ENCODE measurements at regions not wholly inside any gene's neighbourhood (a gene's known extent, or its start where the extent isn't known, plus 50 kb on each side); places are given as distances from the start of the nearest gene placed in this dataset.

DNA sequence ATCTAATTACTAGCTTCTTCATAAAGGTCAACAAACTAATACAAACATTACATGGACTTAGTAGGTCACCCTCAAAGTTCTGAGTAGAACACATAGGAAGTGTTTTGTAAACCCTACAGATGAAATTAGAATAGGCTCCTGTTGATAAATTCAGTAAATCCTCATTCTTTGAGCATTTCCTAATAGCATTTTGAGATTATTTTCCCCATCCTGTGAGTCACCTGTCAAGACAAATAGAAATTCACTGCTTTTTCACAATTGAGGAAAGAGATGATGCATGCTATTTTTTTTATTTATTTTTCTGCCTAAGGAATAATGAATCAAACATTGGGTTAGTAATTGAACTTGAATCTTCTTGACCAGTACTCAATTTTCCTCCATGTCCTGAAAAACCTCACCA lies 666.7 kb upstream of the GOT2 start:
- Histone ChIP-seq H3K9me3 (no peaks in the 10 kb centered on the region), H3K4me3 (no peak overlapping the region), H3K27me3 (no peaks in the 10 kb centered on the region), H3K4me1 (no peaks in the 10 kb centered on the region), H3K27ac (no peak overlapping the region), H3K36me3 (no peaks in the 10 kb centered on the region)
- DNase-seq: no peak
- intact Hi-C loops (cut with DNase I; ENCODE audit: low total_unique reads): no loop called here
- TF ChIP-seq POLR2AphosphoS5 (IDR thresholded peaks at IDR 0.05) (no peak), EP300 (IDR thresholded peaks at IDR 0.05) (no peak), POLR2A (IDR thresholded peaks at IDR 0.05) (no peak)
- TF ChIP-seq, protein P1, sequence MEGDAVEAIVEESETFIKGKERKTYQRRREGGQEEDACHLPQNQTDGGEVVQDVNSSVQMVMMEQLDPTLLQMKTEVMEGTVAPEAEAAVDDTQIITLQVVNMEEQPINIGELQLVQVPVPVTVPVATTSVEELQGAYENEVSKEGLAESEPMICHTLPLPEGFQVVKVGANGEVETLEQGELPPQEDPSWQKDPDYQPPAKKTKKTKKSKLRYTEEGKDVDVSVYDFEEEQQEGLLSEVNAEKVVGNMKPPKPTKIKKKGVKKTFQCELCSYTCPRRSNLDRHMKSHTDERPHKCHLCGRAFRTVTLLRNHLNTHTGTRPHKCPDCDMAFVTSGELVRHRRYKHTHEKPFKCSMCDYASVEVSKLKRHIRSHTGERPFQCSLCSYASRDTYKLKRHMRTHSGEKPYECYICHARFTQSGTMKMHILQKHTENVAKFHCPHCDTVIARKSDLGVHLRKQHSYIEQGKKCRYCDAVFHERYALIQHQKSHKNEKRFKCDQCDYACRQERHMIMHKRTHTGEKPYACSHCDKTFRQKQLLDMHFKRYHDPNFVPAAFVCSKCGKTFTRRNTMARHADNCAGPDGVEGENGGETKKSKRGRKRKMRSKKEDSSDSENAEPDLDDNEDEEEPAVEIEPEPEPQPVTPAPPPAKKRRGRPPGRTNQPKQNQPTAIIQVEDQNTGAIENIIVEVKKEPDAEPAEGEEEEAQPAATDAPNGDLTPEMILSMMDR (IDR thresholded peaks at IDR 0.05): no peak

DNA sequence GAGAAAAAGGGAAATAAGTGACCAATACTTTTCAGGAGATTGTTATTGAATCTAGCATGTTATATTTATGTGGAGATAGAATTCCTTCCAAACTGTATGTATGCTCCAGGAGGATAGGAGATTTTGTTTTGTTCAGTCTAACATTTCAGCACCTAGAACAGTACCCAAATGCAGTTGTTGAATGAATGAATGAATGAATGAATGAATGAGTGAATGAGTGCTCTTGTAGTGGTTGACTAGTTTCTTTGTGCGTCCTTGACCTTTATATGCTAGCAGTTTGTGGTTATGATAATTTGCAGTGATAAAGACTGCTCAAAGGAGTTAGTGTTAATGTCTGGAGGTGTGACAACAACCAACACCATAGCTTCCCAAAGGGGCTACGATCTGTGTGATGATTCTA lies 663.5 kb upstream of the GOT2 start:
- 59 to 78% (median 76%) methylated on average over 2 of the region's 2 CpGs for WGBS, 5 donors
- TF ChIP-seq POLR2A (IDR thresholded peaks at IDR 0.05) (no peak), POLR2AphosphoS5 (IDR thresholded peaks at IDR 0.05) (no peak), EP300 (IDR thresholded peaks at IDR 0.05) (no peak)
- TF ChIP-seq, protein P1 (IDR thresholded peaks at IDR 0.05): no peak
- H3K4me1 ChIP-seq: no peaks in the 10 kb centered on the region
- no peaks in the 10 kb centered on the region for H3K36me3 ChIP-seq
- no peak for DNase-seq
- no peak overlapping the region for H3K4me3 ChIP-seq
- H3K9me3 ChIP-seq: no peaks in the 10 kb centered on the region
- no peak overlapping the region for H3K27ac ChIP-seq
- no peaks in the 10 kb centered on the region for H3K27me3 ChIP-seq
- intact Hi-C loops (cut with DNase I; ENCODE audit: low total_unique reads): no loop called here

DNA sequence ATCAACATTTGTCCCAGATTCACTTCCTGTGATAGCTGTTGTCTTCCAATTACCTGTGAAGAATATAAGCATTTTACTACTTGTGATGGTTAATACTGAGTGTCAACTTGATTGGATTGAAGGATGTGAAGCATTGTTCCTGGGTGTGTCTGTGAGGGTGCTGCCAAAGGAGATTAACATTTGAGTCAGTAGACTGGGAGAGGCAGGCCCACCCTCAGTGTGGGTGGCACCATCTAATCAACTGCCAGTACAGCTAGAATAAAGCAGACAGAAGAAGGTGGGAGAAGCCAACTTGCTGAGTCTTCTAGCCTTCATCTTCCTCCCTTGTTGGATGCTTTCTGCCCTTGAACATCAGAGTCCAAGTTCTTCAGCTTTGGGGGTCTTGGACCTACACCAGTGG lies 660.4 kb upstream of the GOT2 start:
- H3K27me3 ChIP-seq: no peaks in the 10 kb centered on the region
- intact Hi-C loops (cut with DNase I; ENCODE audit: low total_unique reads): no loop called here
- H3K4me3 ChIP-seq: no peak overlapping the region
- H3K9me3 ChIP-seq: no peaks in the 10 kb centered on the region
- no peak overlapping the region for H3K27ac ChIP-seq
- H3K36me3 ChIP-seq: no peaks in the 10 kb centered on the region
- no peaks in the 10 kb centered on the region for H3K4me1 ChIP-seq
- DNase-seq: no peak
- no peak for TF ChIP-seq EP300 (IDR thresholded peaks at IDR 0.05)

DNA sequence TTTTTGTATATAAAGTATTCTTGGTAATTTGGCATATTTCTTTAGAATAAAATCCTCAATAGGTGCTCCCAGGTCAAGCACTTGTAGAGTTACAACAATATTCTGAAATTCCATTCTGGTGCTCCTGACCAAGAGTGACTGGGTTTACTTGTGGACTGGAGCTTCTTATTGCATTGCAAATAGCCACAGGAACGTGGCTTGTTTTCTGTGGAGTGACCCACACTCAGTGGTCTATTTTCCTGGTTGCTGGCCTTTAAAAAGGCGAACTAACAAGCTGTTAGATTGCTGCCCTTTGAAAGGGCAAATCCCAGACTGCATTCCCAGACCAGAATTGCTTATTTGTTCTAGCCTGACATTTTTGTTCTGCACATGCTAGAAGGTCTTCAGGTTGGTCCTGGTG lies 658.8 kb upstream of the GOT2 start:
- 41 to 67% (median 47%) methylated on average over 2 of the region's 2 CpGs for WGBS, 5 donors
- no peak for DNase-seq
- Histone ChIP-seq H3K27ac (no peak overlapping the region), H3K36me3 (no peaks in the 10 kb centered on the region), H3K9me3 (no peaks in the 10 kb centered on the region), H3K4me1 (no peaks in the 10 kb centered on the region), H3K4me3 (no peak overlapping the region), H3K27me3 (no peaks in the 10 kb centered on the region)
- intact Hi-C loops (cut with DNase I; ENCODE audit: low total_unique reads): no loop called here
- TF ChIP-seq, protein P1 (IDR thresholded peaks at IDR 0.05): no peak
- TF ChIP-seq POLR2A (IDR thresholded peaks at IDR 0.05): no peak
- TF ChIP-seq POLR2AphosphoS5 (IDR thresholded peaks at IDR 0.05): no peak
- TF ChIP-seq EP300 (IDR thresholded peaks at IDR 0.05): no peak

DNA sequence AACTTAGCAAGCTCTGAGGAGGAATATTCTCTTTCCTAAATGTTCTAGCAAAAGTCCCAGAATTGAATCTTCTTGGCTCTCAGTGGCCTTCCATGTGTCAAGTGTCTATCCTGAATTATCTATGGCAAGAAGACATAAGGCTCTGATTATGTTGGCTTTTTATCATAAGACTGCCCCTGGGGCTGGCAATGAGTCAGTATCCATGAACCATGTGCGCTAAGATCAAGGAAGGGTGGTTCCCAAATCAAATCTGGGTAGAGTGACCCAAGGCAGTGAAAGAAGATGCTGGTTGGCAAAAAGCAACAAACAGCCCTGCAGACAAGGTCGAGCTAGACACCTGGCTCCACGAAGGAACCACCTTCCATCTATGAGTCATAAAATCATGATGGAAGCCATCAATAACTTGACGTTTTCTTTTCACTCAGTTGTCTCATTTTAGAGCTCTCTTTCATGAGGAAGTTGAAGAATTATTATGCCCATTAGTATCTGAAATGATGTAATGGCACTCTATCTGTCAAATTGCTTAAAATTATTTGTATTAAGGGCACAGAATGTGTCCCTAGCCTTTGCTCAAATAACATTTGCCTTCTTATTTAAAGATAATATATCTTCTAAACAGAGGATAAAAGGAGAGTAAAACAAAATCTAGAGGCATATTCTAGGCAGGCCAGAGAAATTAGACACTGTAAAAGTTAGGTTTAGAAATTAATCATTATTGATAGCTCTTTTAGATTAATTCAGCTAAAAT lies 657.7 kb upstream of the GOT2 start:
- Histone ChIP-seq H3K4me1 (no peaks in the 10 kb centered on the region), H3K27ac (no peak overlapping the region), H3K9me3 (no peaks in the 10 kb centered on the region), H3K36me3 (no peaks in the 10 kb centered on the region), H3K27me3 (no peaks in the 10 kb centered on the region), H3K4me3 (no peak overlapping the region)
- intact Hi-C loops (cut with DNase I; ENCODE audit: low total_unique reads): no loop called here
- DNase-seq: no peak
- no peak for TF ChIP-seq POLR2A (IDR thresholded peaks at IDR 0.05)
- 70 to 84% (median 74%) methylated on average over 4 of the region's 4 CpGs for WGBS, 5 donors

Data from stomach (tissue), 8 donors.